ENCODE measurements at regions not wholly inside any gene's neighbourhood (a gene's known extent, or its start where the extent isn't known, plus 50 kb on each side); places are given as distances from the start of the nearest gene placed in this dataset.
"Not testable (repeated sequence)": the region's sequence is repeated elsewhere in the genome, so short reads cannot be mapped to it uniquely, and the experiment has no call there.

GRCh38 chr4:175087145-175087544 is 169.0 kb downstream of the ADAM29 start:
- H3K4me3 ChIP-seq (ENCODE audit: low read length) = no peak overlapping the region
- DNase-seq (ENCODE audit: low read depth) = no peak
- no peak for TF ChIP-seq CTCF (conservative IDR thresholded peaks at IDR 0.05; ENCODE audit: low read depth, low read length)

GRCh38 chr4:175090116-175090515 is 172.0 kb downstream of the ADAM29 start:
- TF ChIP-seq CTCF (conservative IDR thresholded peaks at IDR 0.05; ENCODE audit: low read depth, low read length) = no peak
- DNase-seq (ENCODE audit: low read depth) = no peak
- no peak overlapping the region for H3K4me3 ChIP-seq (ENCODE audit: low read length)

GRCh38 chr4:175091649-175092048 is 173.5 kb downstream of the ADAM29 start:
- H3K4me3 ChIP-seq (ENCODE audit: low read length) = no peak overlapping the region
- TF ChIP-seq CTCF (conservative IDR thresholded peaks at IDR 0.05; ENCODE audit: low read depth, low read length) = no peak
- no peak for DNase-seq (ENCODE audit: low read depth)

- no peak for DNase-seq (ENCODE audit: low read depth)
- no peak overlapping the region for H3K4me3 ChIP-seq (ENCODE audit: low read length)
- no peak for TF ChIP-seq CTCF (conservative IDR thresholded peaks at IDR 0.05; ENCODE audit: low read depth, low read length)
Measured at GRCh38 chr4:175092114-175092513, 174.0 kb downstream of the ADAM29 start.

GRCh38 chr4:175093055-175093454 is 174.9 kb downstream of the ADAM29 start:
- H3K4me3 ChIP-seq (ENCODE audit: low read length); DNase-seq (ENCODE audit: low read depth): not testable (repeated sequence)

- no peak for DNase-seq (ENCODE audit: low read depth)
- H3K4me3 ChIP-seq (ENCODE audit: low read length) = no peak overlapping the region
- TF ChIP-seq CTCF (conservative IDR thresholded peaks at IDR 0.05; ENCODE audit: low read depth, low read length) = no peak
Measured at GRCh38 chr4:175103403-175103802, 185.2 kb downstream of the ADAM29 start.

- H3K4me3 ChIP-seq (ENCODE audit: low read length) = no peak overlapping the region
- TF ChIP-seq CTCF (conservative IDR thresholded peaks at IDR 0.05; ENCODE audit: low read depth, low read length) = no peak
- no peak for DNase-seq (ENCODE audit: low read depth)
Measured at GRCh38 chr4:175106301-175106700, 188.1 kb downstream of the ADAM29 start.

GRCh38 chr4:175109933-175110332 is 191.8 kb downstream of the ADAM29 start:
- TF ChIP-seq CTCF (conservative IDR thresholded peaks at IDR 0.05; ENCODE audit: low read depth, low read length) = no peak
- no peak overlapping the region for H3K4me3 ChIP-seq (ENCODE audit: low read length)
- DNase-seq (ENCODE audit: low read depth) = no peak

All from retinal pigment epithelial cell (primary cell).